ENCODE measurements at regions not wholly inside any gene's neighbourhood (a gene's known extent, or its start where the extent isn't known, plus 50 kb on each side); places are given as distances from the start of the nearest gene placed in this dataset.

DNA sequence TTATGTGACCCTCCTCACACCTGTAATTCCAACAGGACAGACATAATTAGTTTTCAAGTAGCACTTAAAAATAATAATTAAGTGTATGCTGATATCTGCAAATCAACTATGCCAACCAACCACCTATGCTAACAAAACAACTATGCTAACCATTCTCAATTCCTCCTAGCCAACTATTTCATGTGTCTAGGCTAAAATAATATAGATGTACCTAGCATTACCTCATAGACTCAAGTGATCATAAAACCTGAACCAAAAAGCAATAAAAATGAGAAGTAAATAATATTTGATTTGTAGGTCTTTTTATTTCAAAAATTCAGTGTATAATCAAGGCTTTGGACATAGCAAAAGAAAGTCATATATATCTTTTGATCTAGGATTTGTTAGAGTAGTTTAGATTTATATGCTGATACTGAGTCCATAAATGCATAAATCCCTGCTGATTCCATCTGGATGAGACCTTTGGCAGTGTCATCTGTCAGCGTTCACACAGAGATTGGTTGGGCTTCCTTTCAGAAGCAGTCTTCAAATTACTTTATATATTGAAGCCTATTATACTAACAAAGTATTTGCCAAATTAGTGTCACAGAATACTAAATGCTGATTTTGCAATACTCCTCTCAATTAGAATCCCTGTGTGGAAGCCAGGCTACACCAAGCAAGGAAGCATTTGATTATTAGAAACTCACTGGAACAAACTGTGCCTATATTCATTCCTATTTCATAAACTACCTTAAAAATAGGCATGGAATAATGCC, 101.4 kb upstream of the PPM1H start:
- no peaks in the 10 kb centered on the region for H4K20me1 ChIP-seq (ENCODE audit: insufficient read depth, low read length)
- no peak overlapping the region for H2AFZ ChIP-seq (ENCODE audit: low read length)
- no peak overlapping the region for H3K27ac ChIP-seq (ENCODE audit: low read depth, low read length)
- no peaks in the 10 kb centered on the region for H3K27me3 ChIP-seq (ENCODE audit: insufficient read depth, low read length)
- H3K79me2 ChIP-seq (ENCODE audit: insufficient read depth, low read length) = no peaks in the 10 kb centered on the region
- H3K9me3 ChIP-seq (ENCODE audit: low read depth, low read length) = no peaks in the 10 kb centered on the region
- no peak for DNase-seq (ENCODE audit: insufficient read length, low spot score, missing footprints)
- no peak overlapping the region for H3K4me2 ChIP-seq (ENCODE audit: insufficient read depth, low read length)
- H3K4me3 ChIP-seq (ENCODE audit: insufficient read depth, low read length) = no peak overlapping the region
- no peaks in the 10 kb centered on the region for H3K4me1 ChIP-seq (ENCODE audit: insufficient read depth, low read length)
- no peaks in the 10 kb centered on the region for H3K36me3 ChIP-seq (ENCODE audit: insufficient read depth, low read length)
- TF ChIP-seq, protein P1, sequence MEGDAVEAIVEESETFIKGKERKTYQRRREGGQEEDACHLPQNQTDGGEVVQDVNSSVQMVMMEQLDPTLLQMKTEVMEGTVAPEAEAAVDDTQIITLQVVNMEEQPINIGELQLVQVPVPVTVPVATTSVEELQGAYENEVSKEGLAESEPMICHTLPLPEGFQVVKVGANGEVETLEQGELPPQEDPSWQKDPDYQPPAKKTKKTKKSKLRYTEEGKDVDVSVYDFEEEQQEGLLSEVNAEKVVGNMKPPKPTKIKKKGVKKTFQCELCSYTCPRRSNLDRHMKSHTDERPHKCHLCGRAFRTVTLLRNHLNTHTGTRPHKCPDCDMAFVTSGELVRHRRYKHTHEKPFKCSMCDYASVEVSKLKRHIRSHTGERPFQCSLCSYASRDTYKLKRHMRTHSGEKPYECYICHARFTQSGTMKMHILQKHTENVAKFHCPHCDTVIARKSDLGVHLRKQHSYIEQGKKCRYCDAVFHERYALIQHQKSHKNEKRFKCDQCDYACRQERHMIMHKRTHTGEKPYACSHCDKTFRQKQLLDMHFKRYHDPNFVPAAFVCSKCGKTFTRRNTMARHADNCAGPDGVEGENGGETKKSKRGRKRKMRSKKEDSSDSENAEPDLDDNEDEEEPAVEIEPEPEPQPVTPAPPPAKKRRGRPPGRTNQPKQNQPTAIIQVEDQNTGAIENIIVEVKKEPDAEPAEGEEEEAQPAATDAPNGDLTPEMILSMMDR (IDR thresholded peaks at IDR 0.05; ENCODE audit: extremely low read depth, low read depth, low read length) = no peak

DNA sequence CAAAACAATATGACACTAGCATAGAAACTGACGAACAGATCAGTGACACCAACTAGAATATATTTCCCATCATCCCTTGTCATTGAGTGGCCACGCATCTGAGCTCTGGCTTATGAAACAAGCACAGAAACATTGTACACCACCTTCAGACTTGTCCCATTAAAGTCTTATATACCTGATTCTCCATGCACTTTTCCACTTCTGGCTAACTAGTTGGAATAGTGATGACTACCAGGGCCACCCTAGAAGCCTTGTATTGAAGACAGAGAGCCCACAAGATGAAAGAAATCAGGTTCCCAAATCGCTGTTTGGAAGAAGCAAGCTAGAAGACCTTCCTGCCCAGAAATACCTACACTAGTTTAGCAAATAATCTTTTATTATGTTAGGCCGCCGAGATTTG, 99.7 kb upstream of the PPM1H start:
- no peak for DNase-seq (ENCODE audit: insufficient read length, low spot score, missing footprints)
- Histone ChIP-seq H2AFZ (ENCODE audit: low read length) (no peak overlapping the region), H3K9me3 (ENCODE audit: low read depth, low read length) (no peaks in the 10 kb centered on the region), H4K20me1 (ENCODE audit: insufficient read depth, low read length) (no peaks in the 10 kb centered on the region), H3K27me3 (ENCODE audit: insufficient read depth, low read length) (no peaks in the 10 kb centered on the region), H3K4me2 (ENCODE audit: insufficient read depth, low read length) (no peak overlapping the region), H3K27ac (ENCODE audit: low read depth, low read length) (no peak overlapping the region), H3K4me3 (ENCODE audit: insufficient read depth, low read length) (no peak overlapping the region), H3K4me1 (ENCODE audit: insufficient read depth, low read length) (no peaks in the 10 kb centered on the region), H3K79me2 (ENCODE audit: insufficient read depth, low read length) (no peaks in the 10 kb centered on the region), H3K36me3 (ENCODE audit: insufficient read depth, low read length) (no peaks in the 10 kb centered on the region)
- TF ChIP-seq, protein P1 (IDR thresholded peaks at IDR 0.05; ENCODE audit: extremely low read depth, low read depth, low read length) = no peak

DNA sequence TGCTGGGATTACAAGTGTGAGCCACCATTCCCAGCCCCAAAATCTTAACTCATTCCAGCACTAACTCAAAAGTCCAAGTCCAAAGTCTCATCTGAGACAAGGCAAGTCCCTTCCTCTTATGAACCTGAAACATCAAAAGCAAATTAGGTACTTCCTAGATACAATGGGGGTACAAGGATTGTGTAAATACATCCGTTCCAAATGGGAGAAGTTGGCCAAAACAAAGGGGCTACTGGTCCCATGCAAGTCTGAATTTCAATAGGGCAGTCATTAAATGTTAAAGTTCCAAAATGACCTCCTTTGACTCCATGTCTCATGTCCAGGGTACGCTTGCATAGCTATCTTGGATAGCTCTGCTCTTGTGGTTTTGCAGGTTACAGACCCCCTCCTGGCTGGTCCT, 94.7 kb upstream of the PPM1H start:
- Histone ChIP-seq H3K27me3 (ENCODE audit: insufficient read depth, low read length) (no peaks in the 10 kb centered on the region), H3K79me2 (ENCODE audit: insufficient read depth, low read length) (no peaks in the 10 kb centered on the region), H4K20me1 (ENCODE audit: insufficient read depth, low read length) (no peaks in the 10 kb centered on the region), H3K4me3 (ENCODE audit: insufficient read depth, low read length) (no peak overlapping the region), H3K4me1 (ENCODE audit: insufficient read depth, low read length) (no peaks in the 10 kb centered on the region), H3K36me3 (ENCODE audit: insufficient read depth, low read length) (no peaks in the 10 kb centered on the region), H3K9me3 (ENCODE audit: low read depth, low read length) (no peaks in the 10 kb centered on the region), H2AFZ (ENCODE audit: low read length) (no peak overlapping the region), H3K4me2 (ENCODE audit: insufficient read depth, low read length) (no peak overlapping the region), H3K27ac (ENCODE audit: low read depth, low read length) (no peak overlapping the region)
- TF ChIP-seq, protein P1 (IDR thresholded peaks at IDR 0.05; ENCODE audit: extremely low read depth, low read depth, low read length) = no peak
- no peak for DNase-seq (ENCODE audit: insufficient read length, low spot score, missing footprints)

DNA sequence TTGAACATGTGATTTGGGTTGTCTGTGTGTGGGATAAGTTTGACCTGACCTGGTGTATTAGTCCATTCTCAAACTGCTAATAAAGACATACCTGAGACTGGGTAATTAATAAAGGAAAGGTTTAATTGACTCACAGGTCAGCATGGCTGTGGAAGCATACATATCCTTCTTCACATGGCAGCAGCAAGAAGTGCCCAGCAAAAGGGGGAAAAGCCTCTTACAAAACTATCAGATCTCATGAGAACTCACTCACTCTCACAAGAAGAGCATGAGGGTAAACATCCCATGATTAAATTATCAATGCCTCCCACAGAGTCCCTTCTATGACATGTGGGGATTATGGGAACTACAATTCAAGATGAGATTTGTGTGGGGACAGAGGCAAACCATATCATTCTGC, 94.0 kb upstream of the PPM1H start:
- Histone ChIP-seq H3K27me3 (ENCODE audit: insufficient read depth, low read length) (no peaks in the 10 kb centered on the region), H3K4me3 (ENCODE audit: insufficient read depth, low read length) (no peak overlapping the region), H3K4me2 (ENCODE audit: insufficient read depth, low read length) (no peak overlapping the region), H4K20me1 (ENCODE audit: insufficient read depth, low read length) (no peaks in the 10 kb centered on the region), H2AFZ (ENCODE audit: low read length) (no peak overlapping the region), H3K4me1 (ENCODE audit: insufficient read depth, low read length) (no peaks in the 10 kb centered on the region), H3K79me2 (ENCODE audit: insufficient read depth, low read length) (no peaks in the 10 kb centered on the region), H3K9me3 (ENCODE audit: low read depth, low read length) (no peaks in the 10 kb centered on the region), H3K36me3 (ENCODE audit: insufficient read depth, low read length) (no peaks in the 10 kb centered on the region), H3K27ac (ENCODE audit: low read depth, low read length) (no peak overlapping the region)
- TF ChIP-seq, protein P1 (IDR thresholded peaks at IDR 0.05; ENCODE audit: extremely low read depth, low read depth, low read length) = no peak
- no peak for DNase-seq (ENCODE audit: insufficient read length, low spot score, missing footprints)
